HS-5 (cell line): ENCODE measurements at regions not wholly inside any gene's neighbourhood (a gene's known extent, or its start where the extent isn't known, plus 50 kb on each side); places are given as distances from the start of the nearest gene placed in this dataset.
"Not testable (repeated sequence)": the region's sequence is repeated elsewhere in the genome, so short reads cannot be mapped to it uniquely, and the experiment has no call there.

Experiments
- DNase-seq: peaks from one replicate; pipeline ENCODE4 v3.0.0-alpha.2; 2012; ENCODE audit warnings: low read depth

- no peak for DNase-seq
Observed at GRCh38 chr6:27854421-27854820, 57.8 kb downstream of the OR2B2 start.

- DNase-seq = no peak
Observed at GRCh38 chr6:27851440-27851839, 60.8 kb downstream of the OR2B2 start.

GRCh38 chr6:27849001-27849400, 63.2 kb downstream of the OR2B2 start:
- not testable (repeated sequence) for DNase-seq

- DNase-seq = no peak
Observed at GRCh38 chr6:27847706-27848105, 64.5 kb downstream of the OR2B2 start.

- DNase-seq = no peak
Observed at GRCh38 chr6:27840572-27840971, 71.6 kb downstream of the OR2B2 start.

- peak; percentile 77 for DNase-seq
Observed at GRCh38 chr6:27839626-27840475, 72.3 kb downstream of the OR2B2 start.

GRCh38 chr6:27838945-27839625, 73.1 kb downstream of the OR2B2 start:
- no peak for DNase-seq

GRCh38 chr6:27838058-27838944, 73.9 kb downstream of the OR2B2 start:
- peak; percentile 99 for DNase-seq

- DNase-seq = peak; percentile 35
Observed at GRCh38 chr6:27837625-27838057, 74.6 kb downstream of the OR2B2 start.

- DNase-seq = peak; percentile 76
Observed at GRCh38 chr6:27836783-27837624, 75.2 kb downstream of the OR2B2 start.

- no peak for DNase-seq
Observed at GRCh38 chr6:27836141-27836782, 75.9 kb downstream of the OR2B2 start.

GRCh38 chr6:27834879-27835549, 77.2 kb downstream of the OR2B2 start:
- DNase-seq = no peak

- DNase-seq = no peak
Observed at GRCh38 chr6:27834384-27834783, 77.8 kb downstream of the OR2B2 start.

GRCh38 chr6:27831434-27832081, 80.6 kb downstream of the OR2B2 start:
- DNase-seq = not testable (repeated sequence)

- peak; percentile 34 for DNase-seq
Observed at GRCh38 chr6:27830600-27831433, 81.4 kb downstream of the OR2B2 start.

- no peak for DNase-seq
Observed at GRCh38 chr6:27830212-27830599, 82.0 kb downstream of the OR2B2 start.

GRCh38 chr6:27829453-27830211, 82.6 kb downstream of the OR2B2 start:
- DNase-seq = no peak

GRCh38 chr6:27827477-27827876, 84.7 kb downstream of the OR2B2 start:
- not testable (repeated sequence) for DNase-seq
